KG1 (cell line): ENCODE measurements at regions not wholly inside any gene's neighbourhood (a gene's known extent, or its start where the extent isn't known, plus 50 kb on each side); places are given as distances from the start of the nearest gene placed in this dataset.
"Not testable (repeated sequence)": the region's sequence is repeated elsewhere in the genome, so short reads cannot be mapped to it uniquely, and the experiment has no call there.

Experiments used
- DNase-seq: peaks from one replicate; lab custom pipeline; 2025; lab: John Stamatoyannopoulos, UW

DNA sequence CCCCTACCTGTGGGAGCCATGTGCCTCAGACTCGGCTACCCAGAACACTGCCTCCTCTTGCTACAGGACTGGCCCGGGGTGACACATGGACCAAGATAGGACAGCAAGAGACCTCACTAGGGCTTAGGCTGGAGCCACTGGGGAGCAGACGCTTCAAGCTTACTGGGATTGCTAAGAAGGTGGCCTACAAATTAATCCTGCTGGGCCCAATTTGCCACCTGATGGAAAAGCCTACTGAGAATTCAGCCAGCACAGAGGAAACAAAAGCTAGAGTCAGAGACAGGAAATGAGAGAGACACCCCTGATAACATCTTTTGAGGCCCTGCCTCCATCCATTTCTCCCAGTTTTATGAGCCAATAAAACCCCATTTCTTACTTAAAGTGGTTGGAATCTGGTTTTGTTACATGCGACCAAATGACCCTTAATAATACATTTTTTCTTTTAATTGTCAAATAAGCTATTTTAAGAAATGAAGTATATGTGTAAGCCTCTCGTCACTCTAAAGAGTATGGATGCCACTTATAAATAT is 282.1 kb downstream of the CXCL12 start:
- no peak for DNase-seq

DNA sequence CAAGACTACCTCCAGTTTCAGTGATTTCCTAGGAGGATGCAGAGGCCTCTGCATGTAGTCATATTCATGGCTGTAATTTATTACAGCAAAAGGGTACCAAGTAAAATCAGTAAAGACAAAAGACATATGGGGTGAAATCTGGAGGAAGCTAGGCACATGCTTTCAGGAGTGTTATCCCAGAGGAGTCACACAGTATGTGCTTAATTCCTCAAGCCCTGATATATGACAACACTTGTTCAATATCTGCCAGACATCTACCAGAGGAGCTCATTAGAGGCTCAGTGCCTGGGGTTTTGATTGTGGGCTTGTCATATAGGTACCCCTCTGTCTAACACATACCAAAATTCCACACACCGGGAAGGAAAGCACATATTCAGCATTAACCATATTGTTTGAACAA is 283.8 kb downstream of the CXCL12 start:
- DNase-seq, result no peak

DNA sequence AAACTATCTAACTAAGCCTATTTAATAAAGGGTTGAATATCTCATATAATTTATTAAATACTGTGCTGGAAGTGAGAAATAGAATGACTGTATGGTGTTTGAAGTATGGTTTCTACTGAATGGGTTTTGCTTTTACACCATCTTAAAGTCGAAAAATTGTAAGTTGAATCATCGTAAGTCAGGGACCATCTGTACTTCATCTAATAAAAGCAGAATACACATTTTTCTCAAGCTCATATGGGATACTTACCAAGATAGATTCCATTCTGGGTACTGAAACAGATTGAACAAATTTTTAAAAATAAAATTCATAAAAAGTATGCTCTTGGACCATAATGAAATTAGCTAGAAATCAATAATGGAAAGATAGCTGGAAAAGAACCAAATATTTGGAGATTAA is 285.4 kb downstream of the CXCL12 start:
- DNase-seq, result no peak

DNA sequence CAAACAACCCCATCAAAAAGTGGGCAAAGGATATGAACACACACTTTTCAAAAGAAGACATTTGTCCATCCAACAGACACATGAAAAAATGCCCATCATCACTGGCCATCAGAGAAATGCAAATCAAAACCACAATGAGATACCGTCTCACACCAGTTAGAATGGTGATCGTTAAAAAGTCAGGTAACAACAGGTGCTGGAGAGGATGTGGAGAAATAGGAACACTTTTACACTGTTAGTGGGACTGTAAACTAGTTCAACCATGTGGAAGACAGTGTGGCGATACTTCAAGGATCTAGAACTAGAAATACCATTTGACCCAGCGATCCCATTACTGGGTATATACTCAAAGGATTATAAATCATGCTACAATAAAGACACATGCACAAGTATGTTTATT is 288.7 kb downstream of the CXCL12 start:
- DNase-seq, result not testable (repeated sequence)

DNA sequence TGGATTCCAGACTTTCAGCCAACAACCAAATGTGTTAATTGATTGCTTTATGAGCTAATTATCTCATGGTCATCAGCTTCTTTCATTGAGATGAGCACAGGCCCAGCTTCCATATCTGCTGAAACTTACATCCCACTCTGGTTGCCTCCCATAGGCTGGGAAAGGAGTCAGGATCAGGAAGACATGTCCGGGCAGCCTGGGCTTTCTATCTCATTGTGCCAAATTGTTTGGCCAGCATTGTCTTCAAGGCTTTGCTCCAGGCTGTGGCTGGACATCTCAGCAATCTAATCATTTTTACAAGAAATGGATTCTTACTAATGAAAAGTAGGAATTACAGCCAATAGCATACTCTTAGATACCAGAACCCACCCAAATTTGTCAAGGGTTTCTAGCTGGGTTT is 295.2 kb downstream of the CXCL12 start:
- DNase-seq, result no peak

DNA sequence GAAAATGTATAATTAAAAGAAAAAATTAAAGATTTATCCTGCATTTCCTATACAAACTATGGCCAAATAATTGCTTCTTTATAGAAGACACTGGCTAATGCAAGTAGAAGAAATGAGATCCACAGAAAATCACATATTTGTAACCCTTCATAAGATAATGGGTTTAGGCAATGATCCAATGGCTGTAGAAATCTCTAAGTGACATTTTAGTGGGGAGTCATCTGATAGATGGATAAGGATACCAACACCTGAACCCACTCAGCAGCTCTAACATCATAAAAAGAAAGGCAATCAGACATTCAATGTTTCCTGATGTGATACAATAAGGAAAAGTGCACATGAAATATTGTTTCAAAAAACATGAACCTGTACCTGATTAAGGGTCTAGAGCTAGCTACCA is 297.5 kb downstream of the CXCL12 start:
- no peak for DNase-seq

DNA sequence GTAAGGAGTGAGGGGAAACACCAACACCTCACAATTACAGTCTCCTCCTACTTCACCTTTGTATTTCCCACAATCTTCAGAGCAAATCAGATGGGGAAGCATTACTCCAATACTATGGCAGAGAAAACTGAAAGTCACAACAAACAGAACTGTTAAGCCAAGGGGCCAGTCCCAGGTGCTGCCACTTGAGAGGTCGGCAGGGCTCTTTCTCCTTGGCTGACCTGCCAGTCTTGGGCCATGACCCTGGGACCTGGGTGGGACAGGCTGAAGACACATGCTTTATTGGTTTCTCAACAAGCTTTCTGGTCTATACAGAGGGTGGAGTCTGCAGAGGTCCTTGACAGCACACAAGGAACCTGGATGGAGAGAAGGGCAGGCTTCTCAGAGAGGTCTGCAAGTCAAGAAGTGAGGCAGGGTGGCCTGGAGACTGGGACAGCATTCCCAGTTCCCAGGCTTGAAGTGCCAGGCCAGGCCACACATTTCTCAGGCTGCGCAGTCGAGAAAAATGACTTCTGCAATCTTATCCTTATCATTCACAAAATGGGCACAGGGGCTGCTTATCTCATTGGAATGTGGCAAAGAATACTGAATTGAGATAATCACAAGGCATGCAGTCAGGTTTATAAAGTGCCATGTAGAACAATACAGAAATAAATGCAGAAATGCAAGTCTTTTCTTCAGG is 301.0 kb downstream of the CXCL12 start:
- DNase-seq, result no peak

DNA sequence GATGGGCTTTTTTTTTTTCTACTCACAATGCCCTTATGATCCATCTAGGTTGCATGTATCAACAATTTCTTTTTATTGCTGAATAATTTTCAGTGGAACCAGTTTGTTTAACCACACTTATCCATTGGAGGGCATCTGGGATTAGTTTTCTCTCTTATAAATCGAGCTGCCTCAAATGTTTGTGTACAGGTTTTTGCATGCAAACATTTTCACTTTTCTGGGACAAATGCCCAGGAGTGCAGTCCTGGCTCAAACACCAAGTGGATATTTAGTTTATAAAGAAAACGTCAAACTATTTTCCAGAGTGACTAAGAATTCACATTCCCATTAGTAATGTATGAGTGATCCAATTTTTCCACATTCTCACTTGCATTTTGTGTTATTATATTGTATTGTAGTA is 313.4 kb downstream of the CXCL12 start:
- no peak for DNase-seq

DNA sequence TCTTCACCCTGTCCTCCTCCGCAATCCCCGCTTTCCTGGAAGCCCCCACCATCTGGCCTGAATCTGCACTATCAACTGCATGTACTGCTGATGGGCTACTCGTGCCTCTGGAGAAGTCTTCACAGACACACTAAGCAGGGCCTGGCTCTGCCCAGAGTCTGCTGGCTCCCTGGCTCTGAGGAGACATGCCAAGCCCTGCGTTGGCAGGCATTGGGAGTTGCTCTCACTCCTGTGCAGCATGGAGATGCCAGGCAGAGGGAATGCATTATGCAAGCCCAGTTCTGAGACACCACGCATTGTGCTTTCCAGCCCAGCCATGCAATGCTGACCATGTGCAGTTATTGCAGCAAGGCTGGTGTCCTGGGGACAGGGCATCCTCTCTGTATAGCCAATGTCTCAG is 314.6 kb downstream of the CXCL12 start:
- no peak for DNase-seq

DNA sequence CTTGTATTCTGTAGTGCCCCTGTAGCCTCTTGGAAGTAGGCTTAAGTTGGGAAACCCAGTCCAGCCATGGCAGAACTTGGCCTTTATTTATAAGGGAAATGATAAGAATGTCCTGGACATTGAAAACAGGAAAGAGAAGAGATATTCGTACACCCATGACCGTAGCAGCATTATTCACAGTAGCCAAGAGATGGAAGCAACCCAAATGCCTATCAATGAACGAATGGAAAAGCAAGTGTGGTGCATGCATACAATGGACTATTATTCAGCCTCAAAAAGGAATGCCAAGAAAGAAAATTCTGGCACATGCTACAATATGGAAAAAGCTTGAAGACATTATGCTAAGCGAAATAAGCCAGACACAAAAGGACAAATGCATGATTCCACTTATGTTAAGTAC is 315.3 kb downstream of the CXCL12 start:
- DNase-seq, result no peak

DNA sequence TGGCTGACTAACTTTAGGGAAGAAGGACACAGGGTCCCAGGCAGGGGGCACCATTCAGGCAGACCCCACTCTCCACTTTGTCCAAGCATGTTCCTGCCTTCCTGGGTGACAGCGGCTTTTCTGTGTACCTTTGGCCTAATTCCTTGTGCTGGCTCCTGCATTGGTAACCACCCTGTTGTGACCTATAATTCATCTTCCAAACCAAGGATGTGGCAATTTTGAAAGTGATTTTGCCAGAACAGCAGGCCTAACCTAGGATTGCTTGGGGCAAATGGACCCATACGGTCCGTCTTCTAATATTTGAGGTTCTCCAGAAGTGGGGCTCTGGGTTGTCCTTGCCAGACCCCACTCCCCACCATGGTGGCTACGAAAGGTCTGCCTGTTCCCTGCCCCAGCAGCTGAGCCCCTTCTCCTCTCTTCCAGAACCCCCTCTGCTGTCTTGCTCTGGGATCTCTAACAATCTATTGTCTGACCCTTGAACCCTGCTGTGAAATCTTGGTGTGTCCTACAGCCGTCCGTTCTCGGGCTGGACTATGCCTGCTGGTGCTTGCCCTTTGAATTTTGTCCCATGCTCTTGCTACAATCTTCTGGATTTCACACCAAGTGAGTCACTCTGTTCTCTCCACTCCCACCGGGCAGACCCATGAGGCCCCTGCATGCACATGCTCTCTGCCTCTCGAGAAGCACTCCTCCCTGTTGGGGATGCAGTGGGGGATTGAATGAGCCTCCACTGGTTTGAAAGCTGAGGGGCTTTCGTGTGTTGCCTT is 316.0 kb downstream of the CXCL12 start:
- no peak for DNase-seq

DNA sequence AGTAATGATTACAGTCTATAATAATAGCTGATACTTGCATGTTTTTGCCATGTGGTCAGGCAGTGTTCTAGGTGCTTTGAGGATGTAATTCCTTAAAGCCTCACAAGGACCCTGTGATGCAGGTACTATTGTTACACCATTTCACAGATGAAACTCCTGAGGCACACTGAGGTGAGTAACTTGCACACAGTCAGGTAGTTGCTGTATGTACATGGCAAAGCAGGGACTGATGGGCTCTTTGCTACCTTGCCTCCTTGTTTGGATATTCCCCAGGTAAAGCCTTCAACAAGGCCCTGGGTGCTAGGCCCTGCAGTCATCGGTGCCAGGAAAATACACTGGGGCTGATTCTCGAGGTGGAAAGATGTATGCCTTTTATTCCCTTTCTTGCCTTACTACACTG is 317.5 kb downstream of the CXCL12 start:
- DNase-seq, result no peak

DNA sequence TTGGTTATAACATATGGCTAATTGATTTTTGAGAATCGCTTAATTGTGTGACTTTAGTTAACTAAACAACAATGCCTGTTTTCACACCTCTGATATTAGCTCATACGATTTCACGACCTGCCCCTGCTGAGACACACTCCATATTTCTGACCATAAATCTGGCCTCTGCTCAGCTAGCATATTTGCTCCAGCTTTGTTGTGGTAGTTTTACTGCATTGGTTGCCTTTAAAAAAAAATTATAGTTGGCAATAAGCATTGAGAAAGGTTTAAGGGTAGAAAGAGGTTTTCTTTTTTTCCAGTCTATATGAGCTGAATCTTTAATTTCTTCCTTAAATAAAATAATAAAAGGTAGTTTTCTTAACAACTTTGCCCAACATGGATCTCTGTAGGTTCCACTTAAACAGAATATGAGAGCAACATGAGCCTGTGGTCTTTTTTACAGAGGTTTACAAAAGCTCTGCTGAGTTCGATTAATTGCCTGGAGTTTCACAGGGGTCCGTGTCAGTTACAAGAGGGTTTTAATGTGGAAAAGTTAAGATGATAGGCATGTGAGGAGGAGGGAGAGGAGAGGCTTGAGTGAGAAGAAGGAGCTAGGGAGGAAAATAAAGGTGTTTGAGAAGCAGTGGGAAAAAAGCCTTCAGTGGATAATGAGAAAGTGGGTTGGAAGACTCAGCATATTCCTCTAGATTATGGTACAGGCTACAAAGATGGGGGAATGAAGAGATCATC is 318.2 kb downstream of the CXCL12 start:
- no peak for DNase-seq

DNA sequence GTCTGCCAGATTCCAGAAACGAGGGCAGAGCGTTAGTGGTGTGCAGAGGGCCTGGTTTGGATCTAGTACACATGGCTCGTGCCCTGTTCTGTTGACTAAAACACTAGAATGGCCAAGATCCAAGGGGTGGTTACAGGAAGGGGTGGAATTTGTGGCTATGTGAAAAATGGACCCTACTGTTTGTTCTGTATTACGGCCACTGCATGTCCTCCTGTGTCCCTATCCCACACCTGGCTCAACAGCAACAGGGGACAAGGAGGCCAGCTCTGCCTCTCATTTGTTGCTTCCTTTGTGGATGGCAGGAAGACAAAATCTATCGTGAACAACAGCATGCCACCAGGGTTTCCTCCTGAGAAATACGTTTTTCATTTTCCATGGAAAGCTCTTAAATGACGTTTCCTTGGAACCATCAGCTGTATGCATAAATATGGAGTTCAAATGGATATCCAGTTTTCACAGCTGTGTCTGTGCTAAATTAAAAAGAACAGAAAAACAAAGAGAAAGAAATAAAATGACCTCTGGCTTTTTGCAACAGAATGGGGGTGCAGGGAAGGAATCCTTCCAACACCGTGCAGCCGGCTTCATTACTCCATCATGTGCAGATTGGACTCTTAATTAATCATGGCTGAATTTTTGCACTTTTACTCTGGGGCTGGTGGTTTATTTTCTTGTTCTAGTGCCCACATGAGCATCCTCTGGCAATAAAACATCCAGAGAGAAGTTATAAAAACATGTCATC is 318.9 kb downstream of the CXCL12 start:
- DNase-seq, result no peak

DNA sequence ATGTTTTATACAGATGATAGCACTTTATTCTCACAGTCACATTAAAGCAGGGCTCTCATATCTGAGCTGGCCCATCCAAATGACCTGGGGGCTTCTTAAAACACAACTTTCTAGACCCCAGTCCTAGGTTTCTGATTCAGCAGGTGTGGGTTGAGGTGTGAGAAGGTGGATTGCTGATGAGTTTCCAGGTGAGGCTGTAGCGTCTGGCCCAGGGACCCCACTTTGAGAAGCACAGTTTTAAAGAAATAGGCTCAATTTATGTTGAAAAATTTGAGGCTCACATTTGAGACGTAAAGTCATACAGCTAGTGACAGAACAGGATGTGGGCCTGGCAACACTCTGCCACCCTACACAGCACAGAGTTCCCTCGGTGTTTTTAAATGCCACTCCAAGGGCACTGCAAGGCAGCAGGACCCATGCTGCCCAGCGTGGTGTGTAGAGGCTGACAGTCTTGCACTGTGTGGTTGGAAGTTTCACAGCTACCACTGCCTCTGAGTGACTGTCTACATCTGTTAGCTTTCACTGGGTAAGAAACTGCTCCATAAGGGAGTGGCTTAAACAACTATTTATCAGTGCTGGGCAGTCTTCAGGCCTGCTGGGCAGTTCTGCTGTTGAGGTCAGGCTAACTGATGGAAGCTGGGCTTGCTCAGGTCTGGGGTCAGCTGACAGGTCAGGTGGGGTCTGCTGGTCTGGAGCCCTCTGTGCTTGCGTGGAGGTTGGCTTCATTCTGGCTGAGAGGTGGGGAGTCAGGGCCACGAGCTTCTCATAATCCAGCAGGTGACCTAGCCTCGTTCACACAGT is 319.7 kb downstream of the CXCL12 start:
- DNase-seq, result no peak

DNA sequence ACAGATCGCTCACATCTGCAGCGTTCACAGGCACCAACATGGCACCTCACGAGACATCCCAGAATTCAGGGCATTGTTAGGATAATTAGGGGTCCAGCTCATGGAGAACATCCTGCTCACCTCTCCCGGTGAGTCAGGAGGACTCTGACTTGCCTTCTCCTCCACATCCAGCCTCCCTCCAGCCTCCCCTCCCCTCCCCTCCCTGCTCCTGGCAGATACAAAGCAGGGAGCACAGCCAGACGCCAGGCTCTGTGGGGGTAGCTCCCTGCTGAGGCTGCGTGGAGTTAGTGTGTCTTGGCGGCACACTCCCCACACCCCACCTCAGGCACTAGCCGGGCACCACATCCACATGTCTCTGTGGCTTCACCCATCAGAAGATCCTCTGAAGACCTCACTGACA is 320.6 kb downstream of the CXCL12 start:
- no peak for DNase-seq

DNA sequence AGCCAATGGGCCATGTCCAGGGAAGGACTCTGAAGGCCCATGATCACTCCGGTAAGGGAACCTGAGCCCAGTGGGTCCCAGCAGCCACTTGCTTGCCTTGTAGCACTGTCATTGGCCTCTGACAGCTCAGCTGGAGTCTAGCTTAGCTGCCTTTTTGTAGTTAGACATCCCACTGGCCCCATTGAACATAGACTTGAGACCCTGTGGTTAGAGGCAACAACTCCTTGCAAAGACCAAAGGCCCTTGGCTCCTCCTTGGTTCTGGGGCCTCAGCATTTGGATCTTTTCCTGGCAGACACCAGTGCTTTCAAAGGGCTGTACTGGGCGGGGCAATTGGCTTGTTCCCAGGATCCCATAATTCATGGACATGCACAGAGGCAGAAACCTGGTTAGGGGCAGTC is 321.2 kb downstream of the CXCL12 start:
- no peak for DNase-seq

DNA sequence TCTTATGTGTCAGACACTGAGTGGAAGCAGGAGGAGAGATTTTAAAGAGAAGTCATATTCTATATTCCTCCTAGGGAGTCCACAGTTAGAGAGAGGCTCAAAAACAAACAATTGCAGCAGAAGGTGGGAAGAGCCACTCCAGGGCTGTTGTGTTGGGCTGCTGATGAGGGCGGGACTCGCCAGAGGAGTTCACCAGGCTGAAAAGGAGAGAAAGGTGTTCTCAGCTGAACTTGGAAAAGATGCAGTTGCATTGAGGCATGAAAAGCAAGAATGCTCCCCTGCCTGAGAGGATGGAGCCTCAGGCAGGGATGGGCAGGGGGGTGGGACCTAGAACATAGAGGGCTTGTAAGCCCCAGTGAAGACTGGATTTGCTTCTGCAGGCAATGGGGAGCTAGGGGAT is 324.2 kb downstream of the CXCL12 start:
- no peak for DNase-seq

DNA sequence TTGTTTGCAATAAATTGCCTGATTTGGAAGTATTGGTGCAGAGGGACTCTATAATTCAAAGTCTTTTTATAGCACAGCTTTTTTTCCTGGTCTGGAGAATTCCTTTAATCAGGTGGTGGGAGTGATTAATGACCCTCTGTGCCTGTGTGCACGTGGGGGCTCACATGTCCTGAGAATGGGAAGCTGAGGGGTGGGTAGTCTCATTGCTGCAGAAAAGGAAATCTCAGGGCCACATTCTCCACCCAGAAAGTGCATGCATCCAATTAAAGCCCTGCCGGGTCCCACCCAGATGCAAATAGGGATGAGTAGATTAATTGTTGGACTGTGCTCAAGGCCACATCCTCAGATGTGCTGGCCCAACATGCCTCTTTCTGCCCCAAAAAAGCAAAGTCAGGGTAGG is 324.7 kb downstream of the CXCL12 start:
- no peak for DNase-seq

DNA sequence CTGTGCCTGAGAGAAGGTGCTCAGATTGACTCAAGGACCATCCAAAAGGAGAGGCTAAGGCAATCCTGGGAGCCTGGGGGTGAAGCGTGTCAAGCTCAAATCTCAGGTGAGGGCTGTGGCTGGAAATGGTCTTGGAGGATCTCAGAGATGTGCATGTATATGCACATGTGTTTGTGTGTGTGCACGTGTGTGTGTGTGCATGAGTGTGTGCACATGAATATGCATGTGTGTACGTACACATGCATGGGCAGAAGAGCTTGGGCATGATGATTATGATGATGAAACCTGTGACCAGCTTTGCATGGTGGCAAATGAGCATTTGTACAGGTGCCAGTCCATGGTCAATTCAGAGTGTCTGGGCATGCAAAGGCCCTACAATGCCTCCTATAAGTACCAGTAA is 326.6 kb downstream of the CXCL12 start:
- no peak for DNase-seq
